Gastroesophageal sphincter (tissue), 4 donors: ENCODE measurements at regions not wholly inside any gene's neighbourhood (a gene's known extent, or its start where the extent isn't known, plus 50 kb on each side); places are given as distances from the start of the nearest gene placed in this dataset.
"Not testable (repeated sequence)": the region's sequence is repeated elsewhere in the genome, so short reads cannot be mapped to it uniquely, and the experiment has no call there.

Source experiments
- ATAC-seq: fragments of 150-250 bp; one replicate; pipeline ENCODE4 v1.9.1; 2016; ENCODE audit warnings: mild to moderate bottlenecking, moderate library complexity
- H3K27ac ChIP-seq, 4 donors: fragments of 200-600 bp; sonication (generic) in 3 of 4; 1 replicate in 3 of 4; 2 replicates in 1 of 4; pipeline ENCODE4 v1.5.1; 2016 to 2019
- H3K27me3 ChIP-seq: fragments of 200-600 bp; sonication (generic); one replicate; pipeline ENCODE4 v1.5.1; 2019
- H3K36me3 ChIP-seq, 2 donors: fragments of 200-600 bp; sonication (generic); one replicate each; pipeline ENCODE4 v1.5.1; 2019; ENCODE audit warnings: control low read depth in 1 of 2
- H3K4me1 ChIP-seq, 3 donors: fragments of 200-600 bp; sonication (generic); 1 replicate in 2 of 3; 2 replicates in 1 of 3; pipeline ENCODE4 v1.5.1; 2016 to 2019; ENCODE audit warnings: control low read depth in 2 of 3
- H3K4me3 ChIP-seq, 2 donors: fragments of 200-600 bp; sonication (generic); one replicate each; pipeline ENCODE4 v1.5.1; 2019; ENCODE audit warnings: mild to moderate bottlenecking in 1 of 2, moderate library complexity in 1 of 2
- H3K9me3 ChIP-seq, 3 donors: fragments of 200-600 bp; sonication (generic); one replicate each; pipeline ENCODE4 v1.5.1; 2017 to 2019; ENCODE audit warnings: control low read depth in 2 of 3
- CTCF ChIP-seq, 4 experiments: fragments of 200-600 bp in 2 of 4; fragments of 450-650 bp in 2 of 4; sonication (generic) in 1 of 4; IDR thresholded peaks; one replicate each; pipeline ENCODE4 v1.5.1; 2017 to 2019; ENCODE audit warnings: antibody characterized with exemption in 4 of 4, mild to moderate bottlenecking in 2 of 4, moderate library complexity in 2 of 4
- EP300 ChIP-seq: sonication (generic); formaldehyde crosslinking; IDR thresholded peaks from one replicate; pipeline ENCODE4 v1.6.1; 2017; ENCODE audit warnings: antibody characterized with exemption, mild to moderate bottlenecking
- POLR2A ChIP-seq, 2 donors: fragments of 450-650 bp; IDR thresholded peaks; one replicate each; pipeline ENCODE4 v1.6.1; 2017; ENCODE audit warnings: antibody characterized with exemption in 2 of 2, mild to moderate bottlenecking in 2 of 2, moderate library complexity in 1 of 2
- POLR2AphosphoS5 ChIP-seq: sonication (generic); formaldehyde crosslinking; IDR thresholded peaks from one replicate; pipeline ENCODE4 v1.6.1; 2017; ENCODE audit warnings: antibody characterized with exemption
- WGBS, 2 donors: methylation state at CpG; one replicate each; pipeline ENCODE4 v1.1.5; 2018; ENCODE audit warnings: low coverage in 1 of 2; 5-methylcytosine and 5-hydroxymethylcytosine counted together

- H3K36me3 ChIP-seq: no peaks in the 10 kb centered on the region
- H3K9me3 ChIP-seq: no peaks in the 10 kb centered on the region
- WGBS, 2 donors: 87 to 100% methylated on average over 1 to 6 of the region's 10 CpGs
These were observed 161.2 kb downstream of the CTTN start for GRCh38 chr11:70559516-70559915.

GRCh38 chr11:70560621-70561020, 162.3 kb downstream of the CTTN start:
- H3K4me1 ChIP-seq, ATAC-seq, H3K36me3 ChIP-seq, H3K27ac ChIP-seq, H3K27me3 ChIP-seq, H3K4me3 ChIP-seq, H3K9me3 ChIP-seq: not testable (repeated sequence)
- 89% methylated on average over 6 of the region's 13 CpGs for WGBS, 2 donors

More at GRCh38 chr11:70559516-70559915, 161.2 kb downstream of the CTTN start:
- H3K27ac ChIP-seq: no peak overlapping the region
- H3K4me3 ChIP-seq: no peak overlapping the region
- no peaks in the 10 kb centered on the region for H3K27me3 ChIP-seq
- no peak for ATAC-seq
- TF ChIP-seq POLR2A (IDR thresholded peaks at IDR 0.05) (no peak), CTCF (IDR thresholded peaks at IDR 0.05) (no peak), POLR2AphosphoS5 (no peak), EP300 (no peak)
- no peaks in the 10 kb centered on the region for H3K4me1 ChIP-seq

- TF ChIP-seq CTCF (IDR thresholded peaks at IDR 0.05): no peak
- WGBS, 2 donors: 87 to 90% methylated on average over 8 to 10 of the region's 17 CpGs
- Histone ChIP-seq H3K27ac (no peak overlapping the region), H3K27me3 (no peaks in the 10 kb centered on the region), H3K4me1 (peaks cover 0 to 22% (median 13%) of the 10 kb centered on the region in 3 donors), H3K36me3 (no peaks in the 10 kb centered on the region), H3K9me3 (no peaks in the 10 kb centered on the region), H3K4me3 (no peak overlapping the region)
- no peak for ATAC-seq
These were observed 168.6 kb downstream of the CTTN start for GRCh38 chr11:70566768-70567530.

GRCh38 chr11:70567680-70568034, 169.3 kb downstream of the CTTN start:
- no peaks in the 10 kb centered on the region for H3K9me3 ChIP-seq
- H3K4me1 ChIP-seq: peaks cover 0 to 22% (median 13%) of the 10 kb centered on the region in 3 donors
- H3K36me3 ChIP-seq: no peaks in the 10 kb centered on the region
- peak; percentile 4 for ATAC-seq
- no peaks in the 10 kb centered on the region for H3K27me3 ChIP-seq
- TF ChIP-seq POLR2AphosphoS5 (no peak), POLR2A (IDR thresholded peaks at IDR 0.05) (no peak), EP300 (no peak), CTCF (IDR thresholded peaks at IDR 0.05) (no peak)
- peak overlapping the region; percentile 29 to 51 for H3K4me3 ChIP-seq
- WGBS, 2 donors: 51 to 100% methylated on average over 1 to 7 of the region's 8 CpGs
- peak overlapping the region in 3 of 4 donors; percentile 75 to 87 (median 77) for H3K27ac ChIP-seq

GRCh38 chr11:70568035-70568813, 169.9 kb downstream of the CTTN start:
- H3K27ac ChIP-seq: peak overlapping the region in 3 of 4 donors; percentile 75 to 87 (median 77)
- 0% methylated on average over 3 of the region's 26 CpGs; no CpG with 5 or more reads in 1 of the 2 donors for WGBS, 2 donors

More at GRCh38 chr11:70568035-70568813, 169.9 kb downstream of the CTTN start:
- Histone ChIP-seq H3K4me3 (peak overlapping the region; percentile 29 to 51), H3K27me3 (no peaks in the 10 kb centered on the region), H3K9me3 (no peaks in the 10 kb centered on the region), H3K36me3 (no peaks in the 10 kb centered on the region), H3K4me1 (peaks cover 0 to 22% (median 13%) of the 10 kb centered on the region in 3 donors)
- peak; percentile 77 for ATAC-seq
- peak in 2 of 4 experiments; percentile 32 to 49 for TF ChIP-seq CTCF (IDR thresholded peaks at IDR 0.05)
- TF ChIP-seq POLR2A (IDR thresholded peaks at IDR 0.05): no peak
